Osteoblast (primary cell): ENCODE measurements at regions not wholly inside any gene's neighbourhood (a gene's known extent, or its start where the extent isn't known, plus 50 kb on each side); places are given as distances from the start of the nearest gene placed in this dataset.

Source experiments
- DNase-seq: peaks from one replicate; pipeline ENCODE4 v3.0.0; 2011; ENCODE audit warnings: low spot score, mixed read lengths; ENCODE audit not compliant: insufficient read length; ENCODE audit errors: missing footprints
- H2AFZ ChIP-seq: 2 replicates; pipeline ENCODE4 v1.6.0; 2011; ENCODE audit warnings: mild to moderate bottlenecking, low read length
- H3K27ac ChIP-seq: 2 replicates; pipeline ENCODE4 v1.5.1; 2011; ENCODE audit warnings: mild to moderate bottlenecking, low read depth, low read length, moderate library complexity
- H3K27me3 ChIP-seq: 2 replicates; pipeline ENCODE4 v1.6.0; 2012; ENCODE audit warnings: mild to moderate bottlenecking, control low read depth, inconsistent platforms, low read length, moderate library complexity; ENCODE audit not compliant: insufficient read depth
- H3K36me3 ChIP-seq: 2 replicates; pipeline ENCODE4 v1.5.1; 2011; ENCODE audit warnings: mild to moderate bottlenecking, low read length, control low read depth, moderate library complexity; ENCODE audit not compliant: insufficient read depth
- H3K4me1 ChIP-seq: 2 replicates; pipeline ENCODE4 v1.5.1; 2011; ENCODE audit warnings: mild to moderate bottlenecking, low read length, control low read depth, moderate library complexity; ENCODE audit not compliant: insufficient read depth
- H3K4me2 ChIP-seq: 2 replicates; pipeline ENCODE4 v1.6.0; 2011; ENCODE audit warnings: mild to moderate bottlenecking, low read length; ENCODE audit not compliant: insufficient read depth
- H3K4me3 ChIP-seq: fragments of 200-600 bp; sonication (generic); 3 replicates; pipeline ENCODE4 v1.5.1; 2012; ENCODE audit warnings: mild to moderate bottlenecking, low read length, inconsistent platforms; ENCODE audit not compliant: insufficient read depth
- H3K79me2 ChIP-seq: 2 replicates; pipeline ENCODE4 v1.6.0; 2012; ENCODE audit warnings: mild to moderate bottlenecking, low read length, control low read depth, inconsistent platforms; ENCODE audit not compliant: insufficient read depth
- H3K9me3 ChIP-seq: 2 replicates; pipeline ENCODE4 v1.5.1; 2011; ENCODE audit warnings: low read depth, low read length, control low read depth
- H4K20me1 ChIP-seq: 2 replicates; pipeline ENCODE4 v1.6.0; 2012; ENCODE audit warnings: mild to moderate bottlenecking, low read length, control low read depth; ENCODE audit not compliant: insufficient read depth
- CTCF ChIP-seq: IDR thresholded peaks from 2 replicates; pipeline ENCODE4 v1.5.1; 2011; ENCODE audit warnings: mild to moderate bottlenecking, low read depth, low read length, moderate library complexity; ENCODE audit errors: extremely low read depth

GRCh38 chr12:78414071-78414470, 450.5 kb upstream of the SYT1 start:
- Histone ChIP-seq H3K27ac (no peak overlapping the region), H3K27me3 (no peaks in the 10 kb centered on the region), H3K4me3 (no peak overlapping the region), H3K4me1 (no peaks in the 10 kb centered on the region), H3K79me2 (no peaks in the 10 kb centered on the region), H4K20me1 (no peaks in the 10 kb centered on the region), H2AFZ (no peak overlapping the region), H3K36me3 (no peaks in the 10 kb centered on the region), H3K4me2 (no peak overlapping the region), H3K9me3 (no peaks in the 10 kb centered on the region)
- DNase-seq = no peak
- TF ChIP-seq CTCF = no peak

GRCh38 chr12:78418919-78419318, 445.7 kb upstream of the SYT1 start:
- Histone ChIP-seq H3K79me2 (no peaks in the 10 kb centered on the region), H3K4me2 (no peak overlapping the region), H3K27ac (no peak overlapping the region), H3K9me3 (no peaks in the 10 kb centered on the region), H3K36me3 (no peaks in the 10 kb centered on the region), H3K4me3 (no peak overlapping the region), H2AFZ (no peak overlapping the region), H3K27me3 (no peaks in the 10 kb centered on the region), H4K20me1 (no peaks in the 10 kb centered on the region), H3K4me1 (no peaks in the 10 kb centered on the region)
- no peak for DNase-seq
- TF ChIP-seq CTCF = no peak

GRCh38 chr12:78419513-78419912, 445.1 kb upstream of the SYT1 start:
- no peak for TF ChIP-seq CTCF
- Histone ChIP-seq H3K27me3 (no peaks in the 10 kb centered on the region), H3K4me2 (no peak overlapping the region), H3K4me1 (no peaks in the 10 kb centered on the region), H4K20me1 (no peaks in the 10 kb centered on the region), H3K9me3 (no peaks in the 10 kb centered on the region), H2AFZ (no peak overlapping the region), H3K27ac (no peak overlapping the region), H3K79me2 (no peaks in the 10 kb centered on the region), H3K36me3 (no peaks in the 10 kb centered on the region), H3K4me3 (no peak overlapping the region)
- no peak for DNase-seq

- no peak for TF ChIP-seq CTCF
- no peaks in the 10 kb centered on the region for H3K79me2 ChIP-seq
- peak overlapping the region; percentile 15 for H3K4me2 ChIP-seq
- no peaks in the 10 kb centered on the region for H3K9me3 ChIP-seq
- H3K36me3 ChIP-seq = no peaks in the 10 kb centered on the region
- no peaks in the 10 kb centered on the region for H3K27me3 ChIP-seq
- peak overlapping the region; percentile 50 for H2AFZ ChIP-seq
- no peak for DNase-seq
- H3K4me1 ChIP-seq = no peaks in the 10 kb centered on the region
- H3K27ac ChIP-seq = no peak overlapping the region
- no peak overlapping the region for H3K4me3 ChIP-seq
- no peaks in the 10 kb centered on the region for H4K20me1 ChIP-seq
Observed at GRCh38 chr12:78420991-78421390, 443.6 kb upstream of the SYT1 start.
